ENCODE measurements at regions not wholly inside any gene's neighbourhood (a gene's known extent, or its start where the extent isn't known, plus 50 kb on each side); places are given as distances from the start of the nearest gene placed in this dataset.
"Not testable (repeated sequence)": the region's sequence is repeated elsewhere in the genome, so short reads cannot be mapped to it uniquely, and the experiment has no call there.

- DNase-seq (ENCODE audit: low spot score) = no peak
Observed at GRCh38 chr14:55898938-55899337, 219.3 kb upstream of the PELI2 start.

- no peak for DNase-seq (ENCODE audit: low spot score)
Observed at GRCh38 chr14:55899531-55899930, 218.7 kb upstream of the PELI2 start.

- no peak for DNase-seq (ENCODE audit: low spot score)
Observed at GRCh38 chr14:55900749-55901148, 217.5 kb upstream of the PELI2 start.

GRCh38 chr14:55901291-55901690, 216.9 kb upstream of the PELI2 start:
- no peak for DNase-seq (ENCODE audit: low spot score)

- no peak for DNase-seq (ENCODE audit: low spot score)
Observed at GRCh38 chr14:55902241-55902640, 216.0 kb upstream of the PELI2 start.

GRCh38 chr14:55904086-55904485, 214.1 kb upstream of the PELI2 start:
- no peak for DNase-seq (ENCODE audit: low spot score)

GRCh38 chr14:55908106-55908505, 210.1 kb upstream of the PELI2 start:
- DNase-seq (ENCODE audit: low spot score) = no peak

GRCh38 chr14:55909879-55910278, 208.3 kb upstream of the PELI2 start:
- no peak for DNase-seq (ENCODE audit: low spot score)

GRCh38 chr14:55910601-55911243, 207.5 kb upstream of the PELI2 start:
- DNase-seq (ENCODE audit: low spot score) = no peak

GRCh38 chr14:55911776-55912175, 206.4 kb upstream of the PELI2 start:
- DNase-seq (ENCODE audit: low spot score) = no peak

- DNase-seq (ENCODE audit: low spot score) = no peak
Observed at GRCh38 chr14:55912344-55912743, 205.9 kb upstream of the PELI2 start.

GRCh38 chr14:55913324-55914025, 204.7 kb upstream of the PELI2 start:
- DNase-seq (ENCODE audit: low spot score) = no peak

GRCh38 chr14:55914771-55915170, 203.4 kb upstream of the PELI2 start:
- DNase-seq (ENCODE audit: low spot score) = no peak

- DNase-seq (ENCODE audit: low spot score) = no peak
Observed at GRCh38 chr14:55915456-55915855, 202.8 kb upstream of the PELI2 start.

GRCh38 chr14:55919800-55920199, 198.4 kb upstream of the PELI2 start:
- not testable (repeated sequence) for DNase-seq (ENCODE audit: low spot score)

- DNase-seq (ENCODE audit: low spot score) = no peak
Observed at GRCh38 chr14:55921511-55921910, 196.7 kb upstream of the PELI2 start.

- no peak for DNase-seq (ENCODE audit: low spot score)
Observed at GRCh38 chr14:55926007-55926406, 192.2 kb upstream of the PELI2 start.

- peak; percentile 77 for DNase-seq (ENCODE audit: low spot score)
Observed at GRCh38 chr14:55927028-55927427, 191.2 kb upstream of the PELI2 start.

GRCh38 chr14:55928276-55928675, 189.9 kb upstream of the PELI2 start:
- no peak for DNase-seq (ENCODE audit: low spot score)

GRCh38 chr14:55929136-55929535, 189.1 kb upstream of the PELI2 start:
- no peak for DNase-seq (ENCODE audit: low spot score)

GRCh38 chr14:55930016-55930784, 188.0 kb upstream of the PELI2 start:
- DNase-seq (ENCODE audit: low spot score) = no peak

GRCh38 chr14:55936691-55937090, 181.5 kb upstream of the PELI2 start:
- no peak for DNase-seq (ENCODE audit: low spot score)

- DNase-seq (ENCODE audit: low spot score) = no peak
Observed at GRCh38 chr14:55938249-55938791, 179.9 kb upstream of the PELI2 start.
